ENCODE measurements at regions not wholly inside any gene's neighbourhood (a gene's known extent, or its start where the extent isn't known, plus 50 kb on each side); places are given as distances from the start of the nearest gene placed in this dataset.
A peak's percentile ranks its signal among the peaks of the same experiment; 100 is the strongest.

DNA sequence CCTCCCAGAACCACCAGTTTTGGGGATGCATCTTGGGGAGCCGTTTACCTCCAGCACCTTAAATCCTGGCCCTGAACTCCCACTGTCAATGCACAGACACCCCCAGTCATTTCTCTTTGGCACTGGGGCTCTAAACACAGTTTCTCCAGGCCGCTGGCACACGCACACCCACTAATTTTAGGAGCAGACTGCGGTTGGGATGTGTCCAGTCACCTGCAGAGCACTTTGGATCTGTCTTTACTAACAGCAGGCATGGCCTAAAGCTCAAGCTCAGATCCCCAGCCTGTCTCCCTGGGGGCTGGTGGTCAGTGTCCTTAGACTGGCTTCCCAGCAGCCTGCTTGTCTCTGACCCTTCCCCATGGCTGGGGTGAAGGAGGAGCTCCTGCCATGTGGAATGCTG lies 49.9 kb downstream of the SYNE3 start:
- H3K4me3 ChIP-seq: no peak overlapping the region
- no peaks in the 10 kb centered on the region for H3K9me3 ChIP-seq
- no peaks in the 10 kb centered on the region for H3K36me3 ChIP-seq
- no peak for DNase-seq
- no peaks in the 10 kb centered on the region for H3K27me3 ChIP-seq

DNA sequence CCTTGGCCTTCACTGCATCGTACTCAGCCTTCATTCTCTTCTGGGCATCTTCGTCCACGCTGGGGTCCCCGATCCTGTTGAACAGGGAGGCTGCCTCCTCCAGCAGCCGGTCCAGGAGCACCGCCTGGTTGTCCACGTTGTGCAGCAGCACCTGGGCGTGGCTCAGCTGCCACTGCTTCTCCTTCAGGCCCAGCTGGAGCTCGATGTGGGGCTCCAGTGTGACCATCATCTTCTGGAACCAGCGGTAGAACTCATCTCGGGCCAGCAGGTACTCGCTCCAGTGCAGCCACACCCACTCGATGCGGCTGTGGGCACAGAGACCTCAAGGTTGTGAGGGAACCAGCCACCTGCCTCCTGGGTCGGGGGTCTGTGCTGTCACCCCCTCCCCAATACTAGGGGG lies 50.5 kb downstream of the SYNE3 start:
- no peak for DNase-seq
- no peaks in the 10 kb centered on the region for H3K27me3 ChIP-seq

DNA sequence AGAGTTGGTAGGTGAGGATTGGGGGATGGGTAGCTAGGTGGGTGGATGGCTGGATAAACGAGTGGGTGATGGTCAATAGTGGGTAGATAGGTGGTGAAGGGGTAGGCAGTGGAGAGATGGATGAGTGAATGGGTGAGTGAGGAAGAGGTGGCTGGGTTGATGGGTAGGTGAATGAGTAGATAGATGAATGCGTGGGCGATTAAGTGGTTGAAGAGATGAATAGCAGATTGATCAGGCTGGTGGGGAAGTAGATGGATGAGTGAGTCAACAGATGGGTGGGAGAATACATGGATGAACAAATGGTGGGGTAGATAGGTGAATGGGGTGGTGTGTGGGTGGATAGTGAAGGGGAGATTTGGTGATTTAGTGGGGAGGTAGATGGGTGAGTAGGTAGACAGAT lies 51.1 kb downstream of the SYNE3 start:
- H3K9me3 ChIP-seq: no peaks in the 10 kb centered on the region
- no peaks in the 10 kb centered on the region for H3K27me3 ChIP-seq
- H3K4me3 ChIP-seq: no peak overlapping the region
- no peak for DNase-seq
- no peaks in the 10 kb centered on the region for H3K36me3 ChIP-seq

More for the DNA sequence above, 50.5 kb downstream of the SYNE3 start:
- Histone ChIP-seq H3K9me3 (no peaks in the 10 kb centered on the region), H3K36me3 (no peaks in the 10 kb centered on the region), H3K4me3 (no peak overlapping the region)

DNA sequence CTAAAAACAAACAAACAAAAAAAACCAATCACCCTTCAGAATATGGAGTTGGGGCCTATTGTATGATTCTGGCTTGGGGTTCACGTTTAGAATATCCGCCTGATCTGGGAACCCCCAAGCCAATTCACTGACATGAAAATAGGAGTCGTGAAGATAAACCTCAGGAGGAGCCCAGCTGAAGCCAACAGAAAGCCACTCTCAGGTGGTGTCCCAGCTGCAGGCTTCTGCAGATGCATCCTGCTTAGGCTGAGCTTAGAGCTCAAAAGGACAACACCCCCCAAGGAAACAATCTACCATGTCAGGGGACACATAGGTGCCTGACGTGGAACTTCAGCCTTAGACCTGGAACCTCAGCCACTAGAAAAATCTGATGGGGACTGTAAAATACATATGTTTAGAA lies 51.9 kb downstream of the SYNE3 start:
- Histone ChIP-seq H3K36me3 (no peaks in the 10 kb centered on the region), H3K27me3 (no peaks in the 10 kb centered on the region), H3K9me3 (no peaks in the 10 kb centered on the region), H3K4me3 (no peak overlapping the region)
- DNase-seq: no peak

DNA sequence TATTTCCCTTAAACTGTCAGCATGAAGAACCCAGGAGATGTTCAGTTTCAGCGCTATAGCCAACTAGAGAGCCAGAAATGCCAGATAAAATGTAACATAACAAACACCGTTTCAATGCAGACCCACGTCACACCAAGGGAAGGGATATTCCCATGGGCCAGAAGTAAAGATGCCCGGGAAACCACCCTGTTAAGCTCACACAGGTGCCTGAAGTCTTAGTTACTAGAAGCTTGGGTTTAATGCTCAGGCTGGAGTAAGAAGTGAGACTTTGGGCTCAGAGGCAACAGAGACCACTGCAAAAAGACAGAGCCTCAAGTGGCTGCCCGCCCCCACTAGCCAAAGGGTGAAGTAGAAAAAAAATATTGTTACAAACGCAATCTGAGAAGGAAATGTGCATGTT lies 52.3 kb downstream of the SYNE3 start:
- Histone ChIP-seq H3K9me3 (no peaks in the 10 kb centered on the region), H3K36me3 (no peaks in the 10 kb centered on the region), H3K4me3 (no peak overlapping the region), H3K27me3 (no peaks in the 10 kb centered on the region)
- DNase-seq: no peak

DNA sequence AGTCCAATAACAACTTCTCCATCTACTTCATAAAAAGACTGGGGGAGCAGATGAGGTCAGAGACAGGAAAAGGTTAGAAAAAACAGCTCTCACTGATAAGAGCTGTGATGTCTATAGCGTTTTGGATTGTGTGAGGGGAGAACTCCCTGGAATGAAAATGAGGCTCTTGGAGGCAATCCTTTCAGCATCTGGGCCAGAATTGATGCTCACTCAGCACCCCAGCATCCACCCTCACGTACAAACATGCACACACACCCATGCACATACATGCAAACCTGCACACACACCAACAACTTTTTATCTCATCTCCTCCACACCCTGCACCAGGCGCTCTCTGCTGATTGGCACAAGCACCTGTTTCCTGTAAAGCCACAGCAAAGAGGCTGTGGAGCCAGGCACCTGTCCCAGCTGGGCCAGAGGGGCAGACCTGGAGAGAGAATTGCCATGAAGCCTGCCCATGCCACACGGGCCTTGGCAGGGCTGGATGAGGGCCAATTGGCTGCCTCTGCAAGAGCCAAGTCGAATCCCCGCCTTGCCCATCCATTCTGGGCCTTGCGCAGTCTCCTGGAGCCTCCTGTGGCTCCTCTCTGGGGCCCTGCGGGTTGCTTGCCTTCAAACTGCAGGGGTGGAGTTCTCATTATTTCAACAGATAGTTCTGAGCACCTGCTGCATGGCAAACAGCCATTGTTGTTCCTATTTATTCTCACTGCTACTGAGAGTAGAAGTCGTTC lies 53.1 kb downstream of the SYNE3 start:
- no peaks in the 10 kb centered on the region for H3K27me3 ChIP-seq
- no peaks in the 10 kb centered on the region for H3K9me3 ChIP-seq
- DNase-seq: no peak
- no peak overlapping the region for H3K4me3 ChIP-seq
- H3K36me3 ChIP-seq: no peaks in the 10 kb centered on the region

DNA sequence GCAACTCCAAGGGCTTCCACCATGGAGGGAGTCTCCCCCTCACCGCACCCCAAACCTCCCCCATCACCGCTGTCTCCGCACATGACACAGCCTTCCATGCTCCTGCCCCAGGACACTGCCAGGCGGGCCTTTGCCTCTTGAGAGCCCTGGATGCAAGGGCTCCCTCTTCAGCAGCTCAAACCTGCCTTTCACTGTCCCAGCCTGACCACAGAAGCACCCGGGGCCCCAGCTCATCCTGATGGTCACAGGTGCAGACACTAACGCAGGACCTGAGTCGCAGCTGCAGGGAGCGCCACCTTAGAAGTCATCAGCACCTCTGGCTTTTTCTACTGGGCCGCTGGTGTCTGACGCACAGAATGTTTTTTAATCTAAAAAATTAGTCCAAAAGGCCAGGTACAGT lies 54.0 kb downstream of the SYNE3 start:
- H3K9me3 ChIP-seq: no peaks in the 10 kb centered on the region
- no peak overlapping the region for H3K4me3 ChIP-seq
- no peaks in the 10 kb centered on the region for H3K27me3 ChIP-seq
- no peaks in the 10 kb centered on the region for H3K36me3 ChIP-seq
- no peak for DNase-seq

DNA sequence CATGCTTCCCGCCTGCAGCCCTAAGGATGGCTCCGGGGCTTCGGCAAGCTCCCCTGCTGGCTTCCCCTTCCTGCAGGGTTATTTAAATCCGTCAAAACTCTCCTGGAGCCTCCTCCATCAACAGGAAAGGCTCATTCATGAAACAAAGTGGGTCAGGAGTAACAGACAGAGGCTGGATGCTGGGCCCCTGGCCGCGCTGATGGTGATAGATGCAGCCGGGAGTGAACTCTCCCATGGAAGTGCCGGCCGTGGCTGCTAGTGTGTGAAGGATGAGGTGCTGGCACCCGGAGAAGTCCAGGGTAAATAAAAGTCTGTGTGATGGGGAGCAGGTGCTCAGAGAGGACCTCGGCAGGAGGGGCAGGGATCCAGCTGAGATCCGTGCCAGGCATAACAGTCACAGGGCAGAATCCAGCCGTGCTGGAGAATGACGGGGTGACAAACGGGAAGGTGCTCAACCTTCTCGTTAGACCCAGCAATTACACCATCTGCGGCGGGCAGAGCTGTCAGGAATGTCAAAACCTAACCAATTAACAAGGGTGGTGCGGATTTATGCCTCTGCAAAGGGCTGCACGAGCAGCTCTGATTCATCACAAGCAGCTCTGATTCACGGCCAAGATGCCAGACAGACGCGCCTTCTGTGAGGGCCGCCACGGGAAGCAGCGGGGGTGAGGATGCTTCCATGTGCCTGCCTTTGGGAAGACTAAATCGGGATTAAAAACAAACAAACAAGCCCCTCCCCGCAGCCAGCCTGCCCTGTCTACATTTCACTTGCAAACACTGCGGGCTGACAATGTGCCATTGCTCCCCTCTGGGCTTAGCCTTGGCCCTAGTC lies 55.6 kb downstream of the SYNE3 start:
- Histone ChIP-seq H3K36me3 (no peaks in the 10 kb centered on the region), H3K9me3 (no peaks in the 10 kb centered on the region), H3K27me3 (no peaks in the 10 kb centered on the region), H3K4me3 (no peak overlapping the region)
- DNase-seq: peak; percentile 84

DNA sequence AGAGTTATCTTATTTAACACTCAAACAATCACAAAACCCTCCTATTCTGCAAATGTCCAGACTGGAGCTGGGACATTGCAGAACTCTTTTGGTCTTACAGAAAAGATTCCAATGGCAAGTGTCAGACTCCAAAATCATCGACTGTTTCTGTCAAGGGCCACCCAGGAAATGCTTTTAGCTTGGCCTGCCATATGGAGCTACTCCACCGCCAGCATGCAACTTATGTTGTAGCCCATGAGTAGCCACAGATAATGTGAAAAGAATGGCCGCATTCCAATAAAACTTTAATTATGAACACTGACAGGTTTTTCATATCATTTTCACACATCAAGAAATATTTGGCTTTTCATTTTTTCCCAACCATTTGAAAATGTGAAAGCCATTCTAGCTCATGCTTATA lies 57.5 kb downstream of the SYNE3 start:
- Histone ChIP-seq H3K9me3 (no peaks in the 10 kb centered on the region), H3K36me3 (no peaks in the 10 kb centered on the region), H3K27me3 (no peaks in the 10 kb centered on the region), H3K4me3 (no peak overlapping the region)
- DNase-seq: no peak

DNA sequence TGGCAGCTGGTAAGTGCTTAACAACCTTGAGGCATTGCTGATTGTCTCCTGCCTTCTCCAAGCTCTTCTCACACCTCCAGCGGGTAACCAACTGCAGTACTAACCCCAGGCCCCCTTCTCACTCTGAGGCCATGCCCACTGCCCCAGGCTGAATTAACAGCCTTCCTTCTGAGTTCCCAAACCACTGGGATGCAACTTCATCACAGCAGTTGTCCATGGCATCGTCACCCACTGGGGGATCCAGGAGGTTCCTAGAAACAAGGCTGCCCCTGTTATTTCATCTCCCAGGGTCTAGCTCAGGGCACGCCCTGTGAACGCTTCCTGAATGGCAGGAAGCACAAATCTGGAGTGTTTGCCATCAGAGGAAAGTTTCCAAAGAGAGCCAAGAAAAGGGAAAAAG lies 58.0 kb downstream of the SYNE3 start:
- no peaks in the 10 kb centered on the region for H3K9me3 ChIP-seq
- no peaks in the 10 kb centered on the region for H3K36me3 ChIP-seq
- no peaks in the 10 kb centered on the region for H3K27me3 ChIP-seq
- no peak for DNase-seq
- H3K4me3 ChIP-seq: no peak overlapping the region

DNA sequence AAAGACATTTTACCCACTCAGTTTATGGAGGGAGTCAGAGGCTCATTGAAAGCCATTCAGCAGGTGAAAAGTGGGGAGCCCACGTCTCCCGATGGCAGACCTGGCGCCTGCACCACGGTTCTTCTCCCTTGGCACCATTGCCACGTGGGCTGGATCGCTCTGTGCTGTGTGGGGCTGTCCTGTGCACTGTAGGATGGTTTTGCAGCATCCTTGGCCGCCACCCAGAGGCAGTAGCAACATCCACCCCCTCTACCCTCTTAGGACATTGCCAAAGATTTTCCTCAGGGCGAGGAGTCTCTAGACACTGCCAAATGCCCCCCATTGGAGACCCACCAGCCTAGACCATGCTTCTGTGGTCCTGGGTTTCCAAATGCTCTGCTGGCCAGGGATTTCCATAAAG lies 60.2 kb downstream of the SYNE3 start:
- DNase-seq: no peak
- H3K9me3 ChIP-seq: no peaks in the 10 kb centered on the region
- no peaks in the 10 kb centered on the region for H3K36me3 ChIP-seq
- no peaks in the 10 kb centered on the region for H3K27me3 ChIP-seq
- no peak overlapping the region for H3K4me3 ChIP-seq

DNA sequence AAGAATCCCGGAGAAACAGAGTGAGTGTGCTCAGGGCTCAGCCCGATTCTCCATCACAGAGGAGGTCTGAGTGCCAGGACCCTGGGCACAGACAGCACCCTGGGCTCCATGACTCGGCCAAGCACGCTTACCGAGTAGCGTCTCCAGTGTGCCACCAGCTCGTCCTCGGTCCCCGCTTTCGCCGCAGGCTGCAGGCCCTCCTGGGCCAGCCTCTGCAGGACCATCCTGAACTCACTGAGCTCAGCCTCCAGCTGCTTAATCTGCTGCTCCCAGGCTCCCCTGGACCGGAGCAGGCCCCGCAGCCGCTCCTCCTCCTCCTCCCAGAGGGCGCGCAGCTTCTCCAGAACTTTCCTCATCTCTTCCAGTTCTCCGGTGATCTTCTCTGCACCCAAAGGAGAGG lies 61.2 kb downstream of the SYNE3 start:
- Histone ChIP-seq H3K27me3 (no peaks in the 10 kb centered on the region), H3K36me3 (no peaks in the 10 kb centered on the region)
- no peak for DNase-seq

DNA sequence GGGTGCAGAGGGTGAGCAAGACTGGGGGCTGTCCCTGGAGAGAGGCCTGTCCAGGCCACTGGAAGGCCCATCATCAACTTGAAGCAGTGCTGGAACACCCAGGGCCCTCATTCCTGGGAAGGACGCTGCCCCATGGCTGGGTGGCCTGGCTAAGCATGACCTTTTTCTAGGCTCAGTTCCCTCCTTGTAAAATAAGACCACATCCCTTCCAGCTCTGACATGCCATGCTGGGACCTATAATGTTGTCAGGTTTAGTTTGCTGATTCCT lies 62.8 kb downstream of the SYNE3 start:
- H3K4me3 ChIP-seq: no peak overlapping the region
- no peaks in the 10 kb centered on the region for H3K27me3 ChIP-seq
- H3K9me3 ChIP-seq: no peaks in the 10 kb centered on the region
- H3K36me3 ChIP-seq: no peaks in the 10 kb centered on the region
- DNase-seq: no peak

More for the DNA sequence above, 61.2 kb downstream of the SYNE3 start:
- H3K9me3 ChIP-seq: no peaks in the 10 kb centered on the region
- H3K4me3 ChIP-seq: no peak overlapping the region

DNA sequence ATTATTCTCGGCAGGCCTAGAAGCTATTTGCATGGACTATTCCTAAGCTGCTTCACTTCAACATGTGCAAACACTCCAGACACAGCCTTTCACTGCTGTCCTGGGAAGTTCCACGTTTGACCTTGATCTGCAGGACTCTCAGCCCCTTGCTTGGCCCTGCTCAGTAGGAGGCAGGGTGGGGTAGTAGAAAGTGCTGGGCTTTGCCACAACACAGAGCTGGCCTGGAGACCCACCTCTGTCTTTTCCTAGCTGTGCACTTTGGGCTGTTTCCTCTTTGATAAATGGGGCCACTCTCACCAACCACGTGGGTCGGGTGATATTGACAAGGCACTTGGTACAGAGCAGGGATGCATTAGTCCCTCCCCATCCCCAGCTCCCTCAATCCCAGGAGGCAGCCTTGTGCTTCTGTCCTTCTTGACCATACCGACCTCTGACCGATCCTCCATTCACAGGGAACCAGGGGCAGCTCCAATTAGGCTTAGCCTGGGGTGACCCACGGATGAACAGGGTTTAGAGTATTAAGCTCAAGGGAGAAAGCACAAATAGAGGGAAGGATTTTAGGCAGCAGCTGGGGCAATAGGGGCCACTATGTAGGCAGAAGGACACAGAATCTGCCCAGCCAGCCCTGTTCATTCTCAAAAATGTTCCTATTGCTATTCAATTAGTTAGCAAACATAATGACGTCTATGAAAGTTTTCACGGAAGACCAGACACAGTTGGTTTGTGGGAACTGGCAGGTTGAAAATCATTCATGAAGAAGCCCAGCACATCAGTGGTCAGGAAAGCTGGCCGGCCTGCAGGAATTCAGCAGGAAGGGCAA lies 63.3 kb downstream of the SYNE3 start:
- H3K27me3 ChIP-seq: no peaks in the 10 kb centered on the region
- DNase-seq: no peak
- no peaks in the 10 kb centered on the region for H3K9me3 ChIP-seq
- no peak overlapping the region for H3K4me3 ChIP-seq
- no peaks in the 10 kb centered on the region for H3K36me3 ChIP-seq

DNA sequence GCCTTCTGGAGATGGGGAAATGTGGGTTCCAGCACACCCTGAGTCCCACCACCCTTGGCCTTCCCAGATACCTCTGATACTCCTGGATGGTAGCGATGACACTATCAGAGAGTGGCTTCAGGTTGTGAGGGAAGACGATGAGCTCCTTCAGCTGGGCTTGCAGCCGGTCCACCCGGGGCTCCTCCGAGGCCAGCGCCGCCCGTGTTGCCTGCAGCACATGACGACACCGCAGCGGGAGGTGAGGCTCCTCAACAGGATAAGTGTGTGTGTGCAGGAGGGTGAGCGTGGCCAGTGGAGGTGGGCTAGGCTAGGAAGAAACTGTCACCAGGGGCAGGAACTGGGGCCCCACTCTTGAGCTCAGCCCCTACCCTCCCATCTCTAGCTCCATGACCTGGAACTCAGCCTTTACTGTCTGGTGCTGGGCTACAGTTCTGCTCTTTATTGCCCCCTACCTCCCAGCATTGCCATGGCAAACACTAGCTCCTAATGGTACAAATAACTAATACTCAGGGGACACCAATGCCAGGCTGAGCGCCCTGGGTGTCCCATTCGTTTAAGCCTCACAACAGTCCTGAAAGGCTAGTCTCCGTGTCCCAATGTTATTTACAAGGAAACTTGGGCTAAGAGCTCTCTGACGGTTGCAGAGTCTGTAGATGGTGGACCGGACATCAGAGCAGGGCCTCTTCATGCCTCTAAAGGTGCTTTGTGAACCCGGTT lies 64.1 kb downstream of the SYNE3 start:
- Histone ChIP-seq H3K27me3 (no peaks in the 10 kb centered on the region), H3K9me3 (no peaks in the 10 kb centered on the region), H3K4me3 (no peak overlapping the region), H3K36me3 (no peaks in the 10 kb centered on the region)
- no peak for DNase-seq

DNA sequence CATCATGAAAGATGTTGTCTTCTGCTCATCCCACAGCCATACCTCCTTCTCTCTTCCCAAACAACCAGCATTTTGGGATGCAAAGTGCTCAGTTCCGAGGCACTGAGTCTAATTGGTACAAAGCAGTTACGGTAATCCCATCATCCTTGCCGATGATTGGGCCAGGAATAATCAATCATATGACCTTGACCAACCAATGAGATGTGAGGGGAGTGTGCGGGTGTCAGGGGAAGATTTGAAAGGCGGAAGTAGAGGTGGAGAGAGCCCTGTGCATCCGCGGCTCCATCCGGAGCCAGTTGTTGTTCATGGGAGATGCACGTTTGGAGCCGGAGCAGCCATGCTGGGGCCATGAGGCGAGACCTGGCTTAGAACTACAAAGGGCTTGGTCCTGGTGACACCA lies 67.3 kb downstream of the SYNE3 start:
- Histone ChIP-seq H3K27me3 (no peaks in the 10 kb centered on the region), H3K4me3 (no peak overlapping the region), H3K9me3 (no peaks in the 10 kb centered on the region), H3K36me3 (no peaks in the 10 kb centered on the region)
- DNase-seq: no peak

DNA sequence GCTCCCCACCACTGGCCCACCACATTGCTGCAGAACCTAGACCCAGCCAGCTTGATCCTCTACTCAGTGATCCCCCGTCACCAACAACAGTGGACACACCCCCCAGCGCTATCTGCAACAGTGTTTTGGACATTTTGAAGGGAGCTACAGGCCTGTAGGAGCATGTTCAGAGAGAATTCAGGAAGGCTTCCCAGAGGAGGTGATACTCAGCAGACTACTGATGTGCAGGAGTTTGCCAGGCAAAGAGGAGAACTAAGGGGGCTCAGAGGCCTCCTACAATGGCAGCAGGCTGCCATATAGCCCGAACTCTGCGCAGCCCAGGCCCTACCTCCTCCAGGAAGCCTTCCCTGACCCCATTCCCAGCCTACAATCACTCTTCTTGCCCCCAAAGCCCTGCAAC lies 70.0 kb downstream of the SYNE3 start:
- Histone ChIP-seq H3K27me3 (no peaks in the 10 kb centered on the region), H3K9me3 (no peaks in the 10 kb centered on the region), H3K36me3 (no peaks in the 10 kb centered on the region), H3K4me3 (no peak overlapping the region)
- DNase-seq: no peak

Measured in MG63 (cell line).